ENCODE measurements at regions not wholly inside any gene's neighbourhood (a gene's known extent, or its start where the extent isn't known, plus 50 kb on each side); places are given as distances from the start of the nearest gene placed in this dataset.

DNA sequence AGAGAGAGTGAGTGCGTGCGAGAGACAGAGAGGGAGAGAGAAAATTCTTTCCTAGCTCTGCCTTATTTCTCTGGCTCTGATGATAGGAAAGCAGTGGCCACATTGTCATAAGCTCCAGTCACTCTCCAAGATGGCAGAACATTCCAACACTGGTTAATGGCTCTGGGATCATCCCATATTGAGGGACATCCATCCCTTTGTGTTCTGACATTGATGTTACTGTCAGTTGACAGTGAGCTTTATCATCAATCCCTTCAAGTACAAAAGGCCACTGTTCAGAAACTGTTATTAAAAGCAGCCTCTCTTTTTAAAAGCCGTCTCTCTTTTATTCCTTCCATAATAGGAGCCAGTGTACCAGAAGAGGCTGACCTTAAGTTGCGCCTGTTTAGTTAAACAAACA lies 1084.9 kb upstream of the RBFOX1 start:
- no peaks in the 10 kb centered on the region for H3K4me1 Mint-ChIP-seq (ENCODE audit: low read depth)
- TF ChIP-seq, protein P1, sequence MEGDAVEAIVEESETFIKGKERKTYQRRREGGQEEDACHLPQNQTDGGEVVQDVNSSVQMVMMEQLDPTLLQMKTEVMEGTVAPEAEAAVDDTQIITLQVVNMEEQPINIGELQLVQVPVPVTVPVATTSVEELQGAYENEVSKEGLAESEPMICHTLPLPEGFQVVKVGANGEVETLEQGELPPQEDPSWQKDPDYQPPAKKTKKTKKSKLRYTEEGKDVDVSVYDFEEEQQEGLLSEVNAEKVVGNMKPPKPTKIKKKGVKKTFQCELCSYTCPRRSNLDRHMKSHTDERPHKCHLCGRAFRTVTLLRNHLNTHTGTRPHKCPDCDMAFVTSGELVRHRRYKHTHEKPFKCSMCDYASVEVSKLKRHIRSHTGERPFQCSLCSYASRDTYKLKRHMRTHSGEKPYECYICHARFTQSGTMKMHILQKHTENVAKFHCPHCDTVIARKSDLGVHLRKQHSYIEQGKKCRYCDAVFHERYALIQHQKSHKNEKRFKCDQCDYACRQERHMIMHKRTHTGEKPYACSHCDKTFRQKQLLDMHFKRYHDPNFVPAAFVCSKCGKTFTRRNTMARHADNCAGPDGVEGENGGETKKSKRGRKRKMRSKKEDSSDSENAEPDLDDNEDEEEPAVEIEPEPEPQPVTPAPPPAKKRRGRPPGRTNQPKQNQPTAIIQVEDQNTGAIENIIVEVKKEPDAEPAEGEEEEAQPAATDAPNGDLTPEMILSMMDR (IDR thresholded peaks at IDR 0.05): no peak
- H3K9me3 Mint-ChIP-seq (ENCODE audit: low read depth): peaks cover 26% of the 10 kb centered on the region
- DNase-seq (ENCODE audit: low spot score): no peak
- no peak overlapping the region for H3K27ac Mint-ChIP-seq (ENCODE audit: unreplicated experiment)
- no peaks in the 10 kb centered on the region for H3K27me3 Mint-ChIP-seq (ENCODE audit: low read depth)
- no peak overlapping the region for H3K4me3 Mint-ChIP-seq (ENCODE audit: unreplicated experiment)
- no peaks in the 10 kb centered on the region for H3K36me3 Mint-ChIP-seq (ENCODE audit: low read depth)

DNA sequence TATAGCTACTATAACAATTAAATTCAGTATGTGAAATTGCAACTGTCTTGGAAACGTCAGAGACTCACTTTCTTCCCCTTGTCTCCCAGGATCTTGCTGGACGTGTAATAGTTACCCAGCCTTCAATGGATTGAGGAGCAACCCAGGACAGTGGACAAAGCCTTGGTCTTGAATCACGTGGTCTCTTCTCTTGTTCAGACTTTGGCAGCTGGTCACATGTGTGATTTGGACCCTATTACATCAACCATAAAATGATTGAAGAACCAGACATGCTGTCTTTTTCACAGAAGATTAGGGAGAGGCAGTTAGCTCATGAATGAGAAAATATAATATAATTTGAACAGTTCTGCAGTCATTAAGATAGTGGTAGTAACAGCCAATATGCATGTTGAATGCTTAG lies 1085.5 kb upstream of the RBFOX1 start:
- Mint-ChIP-seq H3K27me3 (ENCODE audit: low read depth) (no peaks in the 10 kb centered on the region), H3K27ac (ENCODE audit: unreplicated experiment) (no peak overlapping the region), H3K4me1 (ENCODE audit: low read depth) (no peaks in the 10 kb centered on the region), H3K36me3 (ENCODE audit: low read depth) (no peaks in the 10 kb centered on the region), H3K9me3 (ENCODE audit: low read depth) (peaks cover 26% of the 10 kb centered on the region), H3K4me3 (ENCODE audit: unreplicated experiment) (no peak overlapping the region)
- TF ChIP-seq, protein P1 (IDR thresholded peaks at IDR 0.05): no peak
- no peak for DNase-seq (ENCODE audit: low spot score)

DNA sequence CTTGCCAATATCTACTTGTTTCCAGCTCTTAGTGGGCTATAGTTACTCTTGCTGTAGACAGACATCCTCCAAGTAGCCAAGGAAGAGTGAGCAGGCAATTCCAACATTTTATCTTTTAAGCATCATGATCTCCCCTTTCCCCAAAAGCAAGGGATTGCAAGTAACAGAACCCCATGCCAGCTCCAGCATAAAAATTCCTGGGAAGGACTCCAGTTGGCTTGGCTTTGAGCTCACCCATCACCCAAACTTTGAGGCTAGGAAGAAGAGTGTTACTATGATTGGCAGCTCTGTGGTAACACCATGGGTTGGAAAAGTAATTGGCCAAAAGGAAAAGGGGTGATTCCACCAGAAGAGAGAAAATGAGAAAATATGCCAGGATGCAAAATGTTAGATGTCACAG lies 1086.4 kb upstream of the RBFOX1 start:
- no peak overlapping the region for H3K4me3 Mint-ChIP-seq (ENCODE audit: unreplicated experiment)
- no peaks in the 10 kb centered on the region for H3K36me3 Mint-ChIP-seq (ENCODE audit: low read depth)
- H3K27me3 Mint-ChIP-seq (ENCODE audit: low read depth): no peaks in the 10 kb centered on the region
- no peak overlapping the region for H3K27ac Mint-ChIP-seq (ENCODE audit: unreplicated experiment)
- no peak for DNase-seq (ENCODE audit: low spot score)
- TF ChIP-seq, protein P1 (IDR thresholded peaks at IDR 0.05): no peak
- H3K9me3 Mint-ChIP-seq (ENCODE audit: low read depth): peaks cover 30% of the 10 kb centered on the region
- no peaks in the 10 kb centered on the region for H3K4me1 Mint-ChIP-seq (ENCODE audit: low read depth)

DNA sequence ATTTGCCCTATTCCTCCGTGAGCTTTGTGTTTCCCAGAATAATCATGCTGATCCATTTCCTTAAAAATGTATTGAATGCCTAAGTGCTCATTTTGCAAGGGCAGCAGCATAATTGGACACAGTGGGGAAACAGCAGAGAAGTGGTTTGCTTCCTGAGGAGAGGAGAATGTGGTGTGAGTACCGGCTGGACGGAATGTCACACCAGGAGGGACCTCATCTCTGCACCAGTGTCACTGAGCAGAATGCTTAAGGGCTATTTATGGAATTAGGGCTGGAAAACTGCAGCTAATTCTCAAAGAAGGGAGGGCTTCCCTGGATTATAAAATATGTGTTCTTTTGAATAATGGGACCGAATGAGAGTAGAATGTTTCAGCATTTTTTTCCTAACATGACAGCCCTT lies 1100.6 kb upstream of the RBFOX1 start:
- Mint-ChIP-seq H3K9me3 (ENCODE audit: low read depth) (peaks cover 15% of the 10 kb centered on the region), H3K27me3 (ENCODE audit: low read depth) (no peaks in the 10 kb centered on the region), H3K27ac (ENCODE audit: unreplicated experiment) (no peak overlapping the region)

DNA sequence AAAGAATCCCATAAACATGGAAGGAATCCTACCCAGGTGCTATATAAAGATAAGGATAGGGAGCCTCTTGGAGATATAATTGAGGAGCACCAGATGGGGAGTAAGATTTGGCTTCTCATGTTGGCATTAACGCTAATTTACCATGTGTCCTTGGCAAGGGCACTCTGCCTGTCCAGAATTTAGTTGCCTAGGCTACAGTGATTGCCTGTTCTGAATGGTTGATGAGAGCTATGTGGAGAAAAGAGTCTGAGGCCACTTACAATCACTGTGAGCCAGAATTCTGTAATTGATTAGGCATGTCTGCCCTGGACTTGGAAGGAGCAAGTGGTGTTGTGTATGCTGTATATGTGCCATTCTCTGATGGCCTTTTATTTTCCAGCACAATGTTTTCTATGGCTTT lies 1101.2 kb upstream of the RBFOX1 start:
- Mint-ChIP-seq H3K36me3 (ENCODE audit: low read depth) (no peaks in the 10 kb centered on the region), H3K4me3 (ENCODE audit: unreplicated experiment) (no peak overlapping the region), H3K4me1 (ENCODE audit: low read depth) (no peaks in the 10 kb centered on the region), H3K9me3 (ENCODE audit: low read depth) (peaks cover 15% of the 10 kb centered on the region), H3K27me3 (ENCODE audit: low read depth) (no peaks in the 10 kb centered on the region), H3K27ac (ENCODE audit: unreplicated experiment) (no peak overlapping the region)
- TF ChIP-seq, protein P1 (IDR thresholded peaks at IDR 0.05): no peak
- DNase-seq (ENCODE audit: low spot score): no peak

More for the DNA sequence above, 1100.6 kb upstream of the RBFOX1 start:
- Mint-ChIP-seq H3K4me3 (ENCODE audit: unreplicated experiment) (no peak overlapping the region), H3K36me3 (ENCODE audit: low read depth) (no peaks in the 10 kb centered on the region), H3K4me1 (ENCODE audit: low read depth) (no peaks in the 10 kb centered on the region)
- TF ChIP-seq, protein P1 (IDR thresholded peaks at IDR 0.05): no peak
- DNase-seq (ENCODE audit: low spot score): no peak

Measured in chondrocyte (in vitro differentiated cells).